H9 (cell line): ENCODE measurements at regions not wholly inside any gene's neighbourhood (a gene's known extent, or its start where the extent isn't known, plus 50 kb on each side); places are given as distances from the start of the nearest gene placed in this dataset.

ENCODE experiments used
- DNase-seq: peaks from one replicate; pipeline ENCODE4 v3.0.0-alpha.2; 2017
- H2AFZ ChIP-seq: one replicate; pipeline ENCODE4 v1.6.1; 2013; ENCODE audit warnings: mild to moderate bottlenecking, low read length, control low read depth, moderate library complexity
- H2AK5ac ChIP-seq: 2 replicates; pipeline ENCODE4 v1.6.1; 2013; ENCODE audit warnings: low read length, control low read depth, mixed read lengths; ENCODE audit not compliant: insufficient read length
- H2BK120ac ChIP-seq: one replicate; pipeline ENCODE4 v1.6.1; 2013; ENCODE audit warnings: low read depth, mild to moderate bottlenecking, low read length, control low read depth, inconsistent platforms; ENCODE audit not compliant: poor library complexity, severe bottlenecking
- H2BK12ac ChIP-seq: 2 replicates; pipeline ENCODE4 v1.6.1; 2013; ENCODE audit warnings: low read length, control low read depth, mixed read lengths, low read depth; ENCODE audit not compliant: insufficient read length
- H2BK15ac ChIP-seq: 2 replicates; pipeline ENCODE4 v1.6.1; 2013; ENCODE audit warnings: low read depth, low read length, control low read depth
- H2BK20ac ChIP-seq: one replicate; pipeline ENCODE4 v1.6.1; 2013; ENCODE audit warnings: low read depth, mild to moderate bottlenecking, low read length, control low read depth, inconsistent platforms; ENCODE audit not compliant: poor library complexity, severe bottlenecking
- H2BK5ac ChIP-seq: 2 replicates; pipeline ENCODE4 v1.6.1; 2013; ENCODE audit warnings: low read length, control low read depth, mixed read lengths; ENCODE audit not compliant: insufficient read length
- H3K14ac ChIP-seq: 2 replicates; pipeline ENCODE4 v1.6.1; 2013; ENCODE audit warnings: low read length, control low read depth; ENCODE audit not compliant: insufficient read depth
- H3K18ac ChIP-seq: 2 replicates; pipeline ENCODE4 v1.6.1; 2013; ENCODE audit warnings: low read depth, mild to moderate bottlenecking, mixed read lengths, low read length, control low read depth; ENCODE audit not compliant: insufficient read length
- H3K23ac ChIP-seq: 2 replicates; pipeline ENCODE4 v1.6.1; 2013; ENCODE audit warnings: low read length, control low read depth, mixed read lengths, low read depth; ENCODE audit not compliant: insufficient read length
- H3K23me2 ChIP-seq: 2 replicates; pipeline ENCODE4 v1.6.1; 2013; ENCODE audit warnings: low read depth, mild to moderate bottlenecking, mixed read lengths, low read length, control low read depth; ENCODE audit not compliant: insufficient read length, poor library complexity, severe bottlenecking
- H3K27ac ChIP-seq: 2 replicates; pipeline ENCODE4 v1.5.1; 2013; ENCODE audit warnings: low read length, control low read depth, mixed read lengths, low read depth; ENCODE audit not compliant: insufficient read length
- H3K27me3 ChIP-seq: 2 replicates; pipeline ENCODE4 v1.6.1; 2013; ENCODE audit warnings: low read length, control low read depth, inconsistent platforms; ENCODE audit not compliant: insufficient read depth
- H3K4ac ChIP-seq: 2 replicates; pipeline ENCODE4 v1.6.1; 2013; ENCODE audit warnings: low read depth, mild to moderate bottlenecking, control low read depth, inconsistent platforms, low read length, moderate library complexity
- H3K4me1 ChIP-seq: 2 replicates; pipeline ENCODE4 v1.6.1; 2013; ENCODE audit warnings: low read length, control low read depth, inconsistent platforms; ENCODE audit not compliant: insufficient read depth
- H3K4me2 ChIP-seq: 2 replicates; pipeline ENCODE4 v1.6.1; 2013; ENCODE audit warnings: low read length, control low read depth, mixed read lengths; ENCODE audit not compliant: insufficient read length, insufficient read depth
- H3K56ac ChIP-seq: 2 replicates; pipeline ENCODE4 v1.6.1; 2013; ENCODE audit warnings: low read depth, mild to moderate bottlenecking, mixed read lengths, low read length, control low read depth; ENCODE audit not compliant: insufficient read length
- H3K79me1 ChIP-seq: 2 replicates; pipeline ENCODE4 v1.6.1; 2013; ENCODE audit warnings: low read depth, mild to moderate bottlenecking, moderate library complexity, low read length, control low read depth, inconsistent platforms; ENCODE audit not compliant: insufficient read depth, poor library complexity, severe bottlenecking
- H3K79me2 ChIP-seq: 2 replicates; pipeline ENCODE4 v1.6.1; 2013; ENCODE audit warnings: low read length, control low read depth, inconsistent platforms; ENCODE audit not compliant: insufficient read depth
- H3K9ac ChIP-seq: 2 replicates; pipeline ENCODE4 v1.6.1; 2013; ENCODE audit warnings: low read length, control low read depth, mixed read lengths; ENCODE audit not compliant: insufficient read length; ENCODE audit errors: extremely low read depth
- H3K9me3 ChIP-seq: one replicate; pipeline ENCODE4 v1.6.1; 2013; ENCODE audit warnings: low read depth, low read length, inconsistent platforms; ENCODE audit not compliant: control insufficient read depth
- H3T11ph ChIP-seq: one replicate; pipeline ENCODE4 v1.6.1; 2013; ENCODE audit warnings: mild to moderate bottlenecking, low read length, control low read depth, inconsistent platforms
- H4K20me1 ChIP-seq: one replicate; pipeline ENCODE4 v1.6.1; 2013; ENCODE audit not compliant: control insufficient read depth, insufficient read length, insufficient read depth
- H4K5ac ChIP-seq: 2 replicates; pipeline ENCODE4 v1.6.1; 2013; ENCODE audit warnings: low read depth, mild to moderate bottlenecking, mixed read lengths, low read length, control low read depth; ENCODE audit not compliant: insufficient read length
- H4K8ac ChIP-seq: replicated peaks from 2 replicates; pipeline ENCODE4 v1.6.1; 2013; ENCODE audit warnings: low read length, control low read depth, mixed read lengths, low read depth; ENCODE audit not compliant: insufficient read length
- H4K91ac ChIP-seq: 2 replicates; pipeline ENCODE4 v1.6.1; 2013; ENCODE audit warnings: low read depth, mild to moderate bottlenecking, moderate library complexity, mixed read lengths, low read length, control low read depth; ENCODE audit not compliant: insufficient read length
- H3K27ac Mint-ChIP-seq, 3 experiments: 2 replicates in 2 of 3; 3 replicates in 1 of 3; pipeline ENCODE4 v1.8.0; 2020 to 2021; ENCODE audit warnings: mixed read lengths in 3 of 3, mild to moderate bottlenecking in 1 of 3, moderate library complexity in 1 of 3
- H3K27me3 Mint-ChIP-seq: 2 replicates; pipeline ENCODE4 v1.8.0; 2021; ENCODE audit warnings: low read depth, mild to moderate bottlenecking, moderate library complexity, mixed read lengths
- H3K36me3 Mint-ChIP-seq, 3 experiments: 2 replicates in 2 of 3; 3 replicates in 1 of 3; pipeline ENCODE4 v1.8.0; 2020 to 2021; ENCODE audit warnings: low read depth in 3 of 3, mixed read lengths in 3 of 3; ENCODE audit not compliant: insufficient read depth in 1 of 3
- H3K4me1 Mint-ChIP-seq, 2 experiments: 2 replicates each; pipeline ENCODE4 v1.8.0; 2020; ENCODE audit warnings: mixed read lengths in 2 of 2
- H3K4me3 Mint-ChIP-seq, 2 experiments: 2 replicates in 1 of 2; 3 replicates in 1 of 2; pipeline ENCODE4 v1.8.0; 2020 to 2021; ENCODE audit warnings: mild to moderate bottlenecking in 2 of 2, mixed read lengths in 2 of 2, moderate library complexity in 1 of 2
- H3K9me3 Mint-ChIP-seq, 2 experiments: 2 replicates in 1 of 2; 3 replicates in 1 of 2; pipeline ENCODE4 v1.8.0; 2020; ENCODE audit warnings: mild to moderate bottlenecking in 2 of 2, mixed read lengths in 2 of 2, moderate library complexity in 1 of 2
- CTCF ChIP-seq: fragments of 200-600 bp; sonication (generic); conservative IDR thresholded peaks from 3 replicates; pipeline ENCODE4 v1.8.0; 2021; ENCODE audit warnings: antibody characterized with exemption, mild to moderate bottlenecking
- WGBS: extraction: QIAGEN DNeasy Blood & Tissue Kit; methylation state at CpG from one replicate; pipeline ENCODE4 v1.1.7; 2013; ENCODE audit warnings: missing lambda C conversion rate, low lambda C conversion rate, mixed read lengths; ENCODE audit not compliant: insufficient read length; ENCODE audit errors: extremely low coverage; 5-methylcytosine and 5-hydroxymethylcytosine counted together

- no CpG with 5 or more reads among the region's 3 CpGs for WGBS
- Histone ChIP-seq H2BK15ac (no peak overlapping the region), H3K9me3 (no peaks in the 10 kb centered on the region), H3K27me3 (no peaks in the 10 kb centered on the region), H4K91ac (no peak overlapping the region), H2BK12ac (no peak overlapping the region), H3K23ac (no peak overlapping the region), H2AK5ac (no peak overlapping the region), H3K56ac (no peak overlapping the region), H4K8ac (no peak overlapping the region), H3K27ac (no peak overlapping the region), H3K14ac (no peak overlapping the region), H3K4me1 (no peaks in the 10 kb centered on the region), H2AFZ (no peak overlapping the region), H2BK5ac (no peak overlapping the region), H4K20me1 (no peaks in the 10 kb centered on the region), H3K18ac (no peak overlapping the region), H4K5ac (no peak overlapping the region), H2BK120ac (no peak overlapping the region), H3K79me1 (no peaks in the 10 kb centered on the region), H3K4me2 (no peak overlapping the region), H3T11ph (no peak overlapping the region), H3K79me2 (no peaks in the 10 kb centered on the region), H3K23me2 (no peaks in the 10 kb centered on the region), H2BK20ac (no peak overlapping the region), H3K4ac (no peak overlapping the region), H3K9ac (no peak overlapping the region)
- H3K4me3 Mint-ChIP-seq = no peak overlapping the region
- H3K36me3 Mint-ChIP-seq = peaks cover 0 to 9% (median 4%) of the 10 kb centered on the region in 3 experiments; a peak in 4 of 7 replicates
- H3K27me3 Mint-ChIP-seq = no peaks in the 10 kb centered on the region
- TF ChIP-seq CTCF = no peak
- DNase-seq = no peak
- peaks cover 13 to 14% of the 10 kb centered on the region in 2 experiments for H3K4me1 Mint-ChIP-seq
- peaks cover 7 to 8% of the 10 kb centered on the region in 2 experiments; a peak in 3 of 5 replicates for H3K9me3 Mint-ChIP-seq
- H3K27ac Mint-ChIP-seq = no peak overlapping the region
These were observed 136.6 kb downstream of the PIK3R1 start for GRCh38 chr5:68352166-68352565.
